ENCODE measurements at regions not wholly inside any gene's neighbourhood (a gene's known extent, or its start where the extent isn't known, plus 50 kb on each side); places are given as distances from the start of the nearest gene placed in this dataset.
"Not testable (repeated sequence)": the region's sequence is repeated elsewhere in the genome, so short reads cannot be mapped to it uniquely, and the experiment has no call there.

- DNase-seq (ENCODE audit: low read depth) = no peak
These were observed 219.1 kb upstream of the IGFBP7 start for GRCh38 chr4:57329279-57329678.

- no peak for DNase-seq (ENCODE audit: low read depth)
These were observed 214.6 kb upstream of the IGFBP7 start for GRCh38 chr4:57324673-57325307.

- no peak for DNase-seq (ENCODE audit: low read depth)
These were observed 210.7 kb upstream of the IGFBP7 start for GRCh38 chr4:57320849-57321248.

- no peak for DNase-seq (ENCODE audit: low read depth)
These were observed 210.0 kb upstream of the IGFBP7 start for GRCh38 chr4:57320217-57320616.

- no peak for DNase-seq (ENCODE audit: low read depth)
These were observed 208.5 kb upstream of the IGFBP7 start for GRCh38 chr4:57318703-57319102.

GRCh38 chr4:57314636-57315035 is 204.5 kb upstream of the IGFBP7 start:
- DNase-seq (ENCODE audit: low read depth) = no peak

- no peak for DNase-seq (ENCODE audit: low read depth)
These were observed 202.1 kb upstream of the IGFBP7 start for GRCh38 chr4:57312296-57312695.

- no peak for DNase-seq (ENCODE audit: low read depth)
These were observed 199.5 kb upstream of the IGFBP7 start for GRCh38 chr4:57309658-57310057.

- no peak for DNase-seq (ENCODE audit: low read depth)
These were observed 198.1 kb upstream of the IGFBP7 start for GRCh38 chr4:57308301-57308700.

GRCh38 chr4:57305836-57306235 is 195.7 kb upstream of the IGFBP7 start:
- no peak for DNase-seq (ENCODE audit: low read depth)

GRCh38 chr4:57303012-57303751 is 193.0 kb upstream of the IGFBP7 start:
- no peak for DNase-seq (ENCODE audit: low read depth)

- DNase-seq (ENCODE audit: low read depth) = not testable (repeated sequence)
These were observed 190.1 kb upstream of the IGFBP7 start for GRCh38 chr4:57300300-57300699.

- DNase-seq (ENCODE audit: low read depth) = no peak
These were observed 181.7 kb upstream of the IGFBP7 start for GRCh38 chr4:57291911-57292310.

GRCh38 chr4:57287687-57288604 is 177.8 kb upstream of the IGFBP7 start:
- no peak for DNase-seq (ENCODE audit: low read depth)

- no peak for DNase-seq (ENCODE audit: low read depth)
These were observed 172.7 kb upstream of the IGFBP7 start for GRCh38 chr4:57282933-57283310.

- no peak for DNase-seq (ENCODE audit: low read depth)
These were observed 170.3 kb upstream of the IGFBP7 start for GRCh38 chr4:57280481-57280880.

GRCh38 chr4:57278780-57279179 is 168.6 kb upstream of the IGFBP7 start:
- DNase-seq (ENCODE audit: low read depth) = no peak

- no peak for DNase-seq (ENCODE audit: low read depth)
These were observed 163.9 kb upstream of the IGFBP7 start for GRCh38 chr4:57274082-57274481.

GRCh38 chr4:57270346-57270745 is 160.2 kb upstream of the IGFBP7 start:
- no peak for DNase-seq (ENCODE audit: low read depth)

- no peak for DNase-seq (ENCODE audit: low read depth)
These were observed 155.8 kb upstream of the IGFBP7 start for GRCh38 chr4:57265831-57266582.

- DNase-seq (ENCODE audit: low read depth) = no peak
These were observed 144.6 kb upstream of the IGFBP7 start for GRCh38 chr4:57254754-57255153.

- DNase-seq (ENCODE audit: low read depth) = no peak
These were observed 138.9 kb upstream of the IGFBP7 start for GRCh38 chr4:57249083-57249482.
